Liver (tissue), 8 donors: ENCODE measurements at regions not wholly inside any gene's neighbourhood (a gene's known extent, or its start where the extent isn't known, plus 50 kb on each side); places are given as distances from the start of the nearest gene placed in this dataset.

Experiments
- DNase-seq: peaks from one replicate; pipeline ENCODE4 v3.0.0-alpha.2; 2017; ENCODE audit warnings: low spot score
- H3K27ac ChIP-seq, 2 donors: one replicate each; pipeline ENCODE4 v1.7.0; 2013; ENCODE audit warnings: inconsistent platforms in 2 of 2, low read length in 2 of 2, control low read depth in 1 of 2, low read depth in 1 of 2, mild to moderate bottlenecking in 1 of 2
- H3K27me3 ChIP-seq, 4 donors: one replicate each; pipeline versions ENCODE4 v1.6.1 to v1.7.0; 2013; ENCODE audit warnings: low read length in 3 of 4, inconsistent platforms in 1 of 4, mild to moderate bottlenecking in 1 of 4, moderate library complexity in 1 of 4; ENCODE audit not compliant: control insufficient read depth in 4 of 4, insufficient read depth in 4 of 4
- H3K36me3 ChIP-seq, 4 donors: one replicate each; pipeline versions ENCODE4 v1.6.1 to v1.7.0; 2013; ENCODE audit warnings: low read length in 3 of 4, mild to moderate bottlenecking in 3 of 4, low read depth in 1 of 4, moderate library complexity in 1 of 4; ENCODE audit not compliant: control insufficient read depth in 4 of 4, insufficient read depth in 3 of 4
- H3K4me1 ChIP-seq, 4 donors: one replicate each; pipeline versions ENCODE4 v1.6.1 to v1.7.0; 2013; ENCODE audit warnings: low read length in 3 of 4, mild to moderate bottlenecking in 3 of 4, moderate library complexity in 1 of 4; ENCODE audit not compliant: control insufficient read depth in 4 of 4, insufficient read depth in 4 of 4
- H3K4me3 ChIP-seq, 3 donors: one replicate each; pipeline versions ENCODE4 v1.6.1 to v1.7.0; 2013; ENCODE audit warnings: low read length in 3 of 3, control low read depth in 1 of 3, low read depth in 1 of 3, mild to moderate bottlenecking in 1 of 3
- H3K9ac ChIP-seq, 2 donors: one replicate each; pipeline ENCODE4 v1.7.0; 2013; ENCODE audit warnings: low read length in 2 of 2, mild to moderate bottlenecking in 2 of 2, moderate library complexity in 2 of 2, control low read depth in 1 of 2, low read depth in 1 of 2
- H3K9me3 ChIP-seq, 4 donors: one replicate each; pipeline versions ENCODE4 v1.6.1 to v1.7.0; 2013; ENCODE audit warnings: low read length in 3 of 4; ENCODE audit not compliant: control insufficient read depth in 4 of 4
- CTCF ChIP-seq: fragments of 150-350 bp; IDR thresholded peaks from 2 replicates; pipeline ENCODE4 v1.5.1; 2017; ENCODE audit warnings: improper control_type of control experiment, low read depth, low read length; ENCODE audit not compliant: missing input control
- FOXA1 ChIP-seq: IDR thresholded peaks from 2 replicates; pipeline ENCODE4 v1.6.1; 2016; ENCODE audit warnings: antibody characterized with exemption
- FOXA2 ChIP-seq: IDR thresholded peaks from 2 replicates; pipeline ENCODE4 v1.6.1; 2016; ENCODE audit warnings: antibody characterized with exemption
- HNF4A ChIP-seq, 2 donors: conservative IDR thresholded peaks; 2 replicates each; pipeline ENCODE4 v1.6.1; 2016; ENCODE audit warnings: antibody characterized with exemption in 2 of 2, mild to moderate bottlenecking in 2 of 2
- JUND ChIP-seq, 2 donors: IDR thresholded peaks; 2 replicates each; pipeline ENCODE4 v1.6.1; 2016; ENCODE audit warnings: antibody characterized with exemption in 2 of 2
- MAX ChIP-seq: IDR thresholded peaks from 2 replicates; pipeline ENCODE4 v1.6.1; 2016; ENCODE audit warnings: antibody characterized with exemption
- NR2F2 ChIP-seq: IDR thresholded peaks from 2 replicates; pipeline ENCODE4 v1.6.1; 2016; ENCODE audit warnings: antibody characterized with exemption
- RXRA ChIP-seq, 2 donors: IDR thresholded peaks; 2 replicates each; pipeline ENCODE4 v1.6.1; 2017 to 2018; ENCODE audit warnings: antibody characterized with exemption in 2 of 2, mild to moderate bottlenecking in 1 of 2
- SP1 ChIP-seq: IDR thresholded peaks from 2 replicates; pipeline ENCODE4 v1.6.1; 2018; ENCODE audit warnings: antibody characterized with exemption, mild to moderate bottlenecking
- TAF1 ChIP-seq: conservative IDR thresholded peaks from 2 replicates; pipeline ENCODE4 v1.6.1; 2016; ENCODE audit warnings: antibody characterized with exemption, mild to moderate bottlenecking
- YY1 ChIP-seq: IDR thresholded peaks from 2 replicates; pipeline ENCODE4 v1.6.1; 2016; ENCODE audit warnings: antibody characterized with exemption, mild to moderate bottlenecking
- ZBTB33 ChIP-seq: IDR thresholded peaks from 2 replicates; pipeline ENCODE4 v1.6.1; 2016; ENCODE audit warnings: antibody characterized with exemption
- WGBS: extraction: QIAGEN DNeasy Blood & Tissue Kit; methylation state at CpG from one replicate; pipeline ENCODE4 v1.1.7; 2013; 5-methylcytosine and 5-hydroxymethylcytosine counted together
- TF ChIP-seq, protein P1 (sequence below): IDR thresholded peaks from 2 replicates; pipeline ENCODE4 v1.6.1; 2016; ENCODE audit warnings: antibody characterized with exemption, mild to moderate bottlenecking
- donor health status: healthy.
- donor health status: healthy.
- donor health status: healthy.
- donor health status: healthy.
- donor health status: healthy.

DNA sequence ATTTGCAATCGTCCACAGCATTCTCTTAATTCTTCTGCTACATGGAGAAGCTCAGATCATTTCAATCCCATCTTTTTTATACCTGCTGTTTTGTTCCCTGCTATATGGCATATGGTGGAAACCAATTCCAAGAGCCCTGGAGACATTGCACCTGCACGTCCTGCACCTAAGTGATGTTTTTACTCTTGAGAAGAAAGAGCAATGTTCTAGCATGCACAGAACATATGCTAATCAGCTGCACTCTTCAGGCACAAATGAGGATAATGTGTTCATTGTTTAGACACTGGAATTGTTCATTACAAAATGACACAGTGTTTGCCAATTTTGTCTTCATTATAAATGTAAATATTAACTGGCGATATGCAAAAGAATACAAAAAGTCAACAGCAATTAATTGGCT, 935.8 kb downstream of the TLE4 start (continued):
- no peak for TF ChIP-seq ZBTB33

DNA sequence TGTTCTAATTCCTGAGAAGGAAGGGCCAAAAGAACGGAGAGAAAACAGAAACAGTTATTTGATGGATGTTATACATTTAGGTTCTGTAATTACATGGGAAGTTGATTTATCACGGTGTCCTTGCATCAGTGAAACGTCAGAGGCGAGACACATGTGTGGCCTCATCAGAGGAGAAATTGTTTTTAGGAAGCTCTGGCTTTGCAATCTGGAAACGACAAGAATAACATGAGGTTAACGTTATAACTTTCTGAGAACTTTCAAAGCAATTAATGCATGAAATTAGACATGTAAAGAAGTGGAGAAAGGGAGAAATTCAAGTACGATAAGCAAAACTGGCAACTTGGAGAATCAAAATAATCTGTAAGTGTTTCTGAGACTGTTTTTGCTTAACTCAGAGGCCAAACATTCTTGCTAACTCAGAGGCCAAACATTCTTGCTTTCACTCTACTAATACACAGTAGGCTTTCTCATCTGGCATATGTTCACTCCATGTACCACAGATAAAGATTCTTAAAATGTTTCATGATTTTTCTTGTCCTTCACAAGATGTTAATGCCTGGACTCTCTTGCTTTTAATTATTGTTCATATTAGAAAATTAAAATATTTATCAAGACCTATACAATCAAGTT, 933.0 kb downstream of the TLE4 start:
- no peak overlapping the region for H3K9ac ChIP-seq
- no peak overlapping the region for H3K4me3 ChIP-seq
- no peak for TF ChIP-seq CTCF
- 63% methylated on average over 7 of the region's 7 CpGs for WGBS
- no peak overlapping the region for H3K27ac ChIP-seq
- H3K27me3 ChIP-seq = no peaks in the 10 kb centered on the region
- no peaks in the 10 kb centered on the region for H3K36me3 ChIP-seq
- H3K4me1 ChIP-seq = no peaks in the 10 kb centered on the region
- no peak for DNase-seq
- H3K9me3 ChIP-seq = no peaks in the 10 kb centered on the region

DNA sequence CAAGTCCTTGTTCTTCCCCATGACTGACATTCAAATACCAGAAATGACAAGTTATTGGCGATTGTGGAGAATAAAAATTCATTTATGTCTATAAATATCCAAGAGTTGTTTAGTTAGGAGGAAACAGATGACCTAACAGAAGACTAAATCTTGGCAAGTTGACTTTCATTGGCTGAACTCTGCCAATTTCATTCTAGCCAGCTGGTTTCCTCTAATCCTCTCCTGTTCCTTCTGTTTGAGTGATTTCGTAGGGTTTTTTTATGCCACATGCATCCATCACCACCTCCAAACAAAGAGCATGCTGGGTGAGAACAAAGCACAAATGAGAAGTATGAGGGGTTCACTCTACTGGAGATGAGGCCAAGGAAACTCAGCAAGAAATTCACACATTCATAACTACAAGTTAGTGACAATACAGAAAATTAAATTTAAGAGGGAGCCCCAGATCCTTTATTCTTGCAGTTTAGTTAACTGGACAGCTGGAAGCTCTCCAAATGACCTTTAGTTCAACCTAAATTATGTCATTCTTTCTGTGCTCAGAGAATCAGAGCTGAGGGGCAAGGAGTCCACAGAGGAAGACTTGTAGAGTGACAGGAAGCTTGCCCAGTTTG, 932.0 kb downstream of the TLE4 start:
- Histone ChIP-seq H3K27ac (peak overlapping the region in 1 of 2 donors; percentile 17), H3K4me3 (no peak overlapping the region), H3K4me1 (no peaks in the 10 kb centered on the region), H3K9ac (no peak overlapping the region), H3K36me3 (no peaks in the 10 kb centered on the region), H3K27me3 (no peaks in the 10 kb centered on the region), H3K9me3 (no peaks in the 10 kb centered on the region)
- 58% methylated on average over 2 of the region's 2 CpGs for WGBS
- DNase-seq = no peak
- TF ChIP-seq SP1 = no peak
- TF ChIP-seq TAF1 = no peak
- no peak for TF ChIP-seq YY1
- TF ChIP-seq HNF4A (conservative IDR thresholded peaks at IDR 0.05) = no peak
- TF ChIP-seq JUND (IDR thresholded peaks at IDR 0.05) = no peak
- no peak for TF ChIP-seq FOXA2
- TF ChIP-seq RXRA (IDR thresholded peaks at IDR 0.05) = no peak
- TF ChIP-seq MAX = no peak
- TF ChIP-seq, protein P1, sequence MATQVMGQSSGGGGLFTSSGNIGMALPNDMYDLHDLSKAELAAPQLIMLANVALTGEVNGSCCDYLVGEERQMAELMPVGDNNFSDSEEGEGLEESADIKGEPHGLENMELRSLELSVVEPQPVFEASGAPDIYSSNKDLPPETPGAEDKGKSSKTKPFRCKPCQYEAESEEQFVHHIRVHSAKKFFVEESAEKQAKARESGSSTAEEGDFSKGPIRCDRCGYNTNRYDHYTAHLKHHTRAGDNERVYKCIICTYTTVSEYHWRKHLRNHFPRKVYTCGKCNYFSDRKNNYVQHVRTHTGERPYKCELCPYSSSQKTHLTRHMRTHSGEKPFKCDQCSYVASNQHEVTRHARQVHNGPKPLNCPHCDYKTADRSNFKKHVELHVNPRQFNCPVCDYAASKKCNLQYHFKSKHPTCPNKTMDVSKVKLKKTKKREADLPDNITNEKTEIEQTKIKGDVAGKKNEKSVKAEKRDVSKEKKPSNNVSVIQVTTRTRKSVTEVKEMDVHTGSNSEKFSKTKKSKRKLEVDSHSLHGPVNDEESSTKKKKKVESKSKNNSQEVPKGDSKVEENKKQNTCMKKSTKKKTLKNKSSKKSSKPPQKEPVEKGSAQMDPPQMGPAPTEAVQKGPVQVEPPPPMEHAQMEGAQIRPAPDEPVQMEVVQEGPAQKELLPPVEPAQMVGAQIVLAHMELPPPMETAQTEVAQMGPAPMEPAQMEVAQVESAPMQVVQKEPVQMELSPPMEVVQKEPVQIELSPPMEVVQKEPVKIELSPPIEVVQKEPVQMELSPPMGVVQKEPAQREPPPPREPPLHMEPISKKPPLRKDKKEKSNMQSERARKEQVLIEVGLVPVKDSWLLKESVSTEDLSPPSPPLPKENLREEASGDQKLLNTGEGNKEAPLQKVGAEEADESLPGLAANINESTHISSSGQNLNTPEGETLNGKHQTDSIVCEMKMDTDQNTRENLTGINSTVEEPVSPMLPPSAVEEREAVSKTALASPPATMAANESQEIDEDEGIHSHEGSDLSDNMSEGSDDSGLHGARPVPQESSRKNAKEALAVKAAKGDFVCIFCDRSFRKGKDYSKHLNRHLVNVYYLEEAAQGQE = no peak
- no peak for TF ChIP-seq FOXA1
- TF ChIP-seq NR2F2 = no peak
